CD4-positive, alpha-beta T cell treated with Interleukin-1 beta for 1 hour (primary cell): ENCODE measurements at regions not wholly inside any gene's neighbourhood (a gene's known extent, or its start where the extent isn't known, plus 50 kb on each side); places are given as distances from the start of the nearest gene placed in this dataset.

Source experiments
- DNase-seq, 2 donors: peaks; one replicate each; pipeline ENCODE4 v3.0.0-alpha.2; 2020 to 2022

- DNase-seq: no peak
Observed at GRCh38 chr5:71865665-71866320, 146.7 kb downstream of the CARTPT start.

GRCh38 chr5:71872311-71872864 is 153.3 kb downstream of the CARTPT start:
- DNase-seq: no peak

- no peak for DNase-seq
Observed at GRCh38 chr5:71873191-71873591, 154.1 kb downstream of the CARTPT start.

- no peak for DNase-seq
Observed at GRCh38 chr5:71874521-71874920, 155.4 kb downstream of the CARTPT start.

GRCh38 chr5:71877511-71877910 is 158.4 kb downstream of the CARTPT start:
- DNase-seq: no peak

- no peak for DNase-seq
Observed at GRCh38 chr5:71880536-71880935, 161.5 kb downstream of the CARTPT start.

GRCh38 chr5:71882826-71883741 is 164.0 kb downstream of the CARTPT start:
- no peak for DNase-seq

GRCh38 chr5:71883742-71884103 is 164.6 kb downstream of the CARTPT start:
- DNase-seq: no peak

- no peak for DNase-seq
Observed at GRCh38 chr5:71884926-71885325, 165.9 kb downstream of the CARTPT start.

GRCh38 chr5:71886406-71886805 is 167.3 kb downstream of the CARTPT start:
- DNase-seq: no peak

- peak in 1 of 2 donors; percentile 63 for DNase-seq
Observed at GRCh38 chr5:71887680-71888079, 168.6 kb downstream of the CARTPT start.

- no peak for DNase-seq
Observed at GRCh38 chr5:71891406-71891805, 172.3 kb downstream of the CARTPT start.

- DNase-seq: no peak
Observed at GRCh38 chr5:71891856-71892255, 172.8 kb downstream of the CARTPT start.

- no peak for DNase-seq
Observed at GRCh38 chr5:71892641-71893365, 173.7 kb downstream of the CARTPT start.

GRCh38 chr5:71893451-71893850 is 174.4 kb downstream of the CARTPT start:
- no peak for DNase-seq

- DNase-seq: no peak
Observed at GRCh38 chr5:71894091-71894490, 175.0 kb downstream of the CARTPT start.

- no peak for DNase-seq
Observed at GRCh38 chr5:71895546-71895945, 176.5 kb downstream of the CARTPT start.

- DNase-seq: no peak
Observed at GRCh38 chr5:71899865-71900342, 180.8 kb downstream of the CARTPT start.

GRCh38 chr5:71903808-71904207 is 184.7 kb downstream of the CARTPT start:
- no peak for DNase-seq

GRCh38 chr5:71904852-71905251 is 185.8 kb downstream of the CARTPT start:
- no peak for DNase-seq

- no peak for DNase-seq
Observed at GRCh38 chr5:71905834-71906711, 187.0 kb downstream of the CARTPT start.

- no peak for DNase-seq
Observed at GRCh38 chr5:71907001-71907588, 188.0 kb downstream of the CARTPT start.
